Activated CD4-positive, CD25-positive, alpha-beta regulatory T cell (primary cell): ENCODE measurements at regions not wholly inside any gene's neighbourhood (a gene's known extent, or its start where the extent isn't known, plus 50 kb on each side); places are given as distances from the start of the nearest gene placed in this dataset.
"Not testable (repeated sequence)": the region's sequence is repeated elsewhere in the genome, so short reads cannot be mapped to it uniquely, and the experiment has no call there.

ENCODE experiments used
- DNase-seq, 4 experiments: peaks; one replicate each; lab custom pipeline; 2025; lab: John Stamatoyannopoulos, UW

- no peak for DNase-seq
These were observed 107.4 kb upstream of the FOXN3 start for GRCh38 chr14:89524412-89524811.

- no peak for DNase-seq
These were observed 105.0 kb upstream of the FOXN3 start for GRCh38 chr14:89521988-89522387.

GRCh38 chr14:89519040-89519439 lies 102.0 kb upstream of the FOXN3 start:
- DNase-seq, result no peak

GRCh38 chr14:89516173-89516572 lies 99.1 kb upstream of the FOXN3 start:
- no peak for DNase-seq

GRCh38 chr14:89514601-89515000 lies 97.6 kb upstream of the FOXN3 start:
- DNase-seq, result no peak

GRCh38 chr14:89509891-89510290 lies 92.9 kb upstream of the FOXN3 start:
- DNase-seq, result no peak

- no peak for DNase-seq
These were observed 91.8 kb upstream of the FOXN3 start for GRCh38 chr14:89508863-89509262.

GRCh38 chr14:89507926-89508460 lies 91.0 kb upstream of the FOXN3 start:
- no peak for DNase-seq

GRCh38 chr14:89507521-89507920 lies 90.5 kb upstream of the FOXN3 start:
- no peak for DNase-seq

GRCh38 chr14:89506891-89507452 lies 89.9 kb upstream of the FOXN3 start:
- DNase-seq, result not testable (repeated sequence)

- DNase-seq, result peak in 1 of 4 experiments; percentile 5
These were observed 87.7 kb upstream of the FOXN3 start for GRCh38 chr14:89504602-89505313.

GRCh38 chr14:89504091-89504490 lies 87.1 kb upstream of the FOXN3 start:
- no peak for DNase-seq

- DNase-seq, result no peak
These were observed 86.5 kb upstream of the FOXN3 start for GRCh38 chr14:89503431-89503996.

GRCh38 chr14:89502966-89503365 lies 85.9 kb upstream of the FOXN3 start:
- DNase-seq, result no peak

- no peak for DNase-seq
These were observed 84.3 kb upstream of the FOXN3 start for GRCh38 chr14:89501381-89501780.

- no peak for DNase-seq
These were observed 83.3 kb upstream of the FOXN3 start for GRCh38 chr14:89500303-89500702.

GRCh38 chr14:89498878-89499277 lies 81.8 kb upstream of the FOXN3 start:
- no peak for DNase-seq

- no peak for DNase-seq
These were observed 78.7 kb upstream of the FOXN3 start for GRCh38 chr14:89495718-89496117.

GRCh38 chr14:89493877-89494634 lies 77.0 kb upstream of the FOXN3 start:
- DNase-seq, result no peak

- no peak for DNase-seq
These were observed 76.4 kb upstream of the FOXN3 start for GRCh38 chr14:89493406-89493805.

- no peak for DNase-seq
These were observed 74.8 kb upstream of the FOXN3 start for GRCh38 chr14:89491711-89492381.

GRCh38 chr14:89490466-89490865 lies 73.4 kb upstream of the FOXN3 start:
- DNase-seq, result no peak
